ENCODE measurements at regions not wholly inside any gene's neighbourhood (a gene's known extent, or its start where the extent isn't known, plus 50 kb on each side); places are given as distances from the start of the nearest gene placed in this dataset.

- TF ChIP-seq CTCF (IDR thresholded peaks at IDR 0.05) (no peak), MAZ (IDR thresholded peaks at IDR 0.05; ENCODE audit: borderline replicate concordance, low read depth, low read length) (no peak)
Observed at GRCh38 chr3:82676356-82677026, 915.0 kb upstream of the GBE1 start.
